ENCODE measurements at regions not wholly inside any gene's neighbourhood (a gene's known extent, or its start where the extent isn't known, plus 50 kb on each side); places are given as distances from the start of the nearest gene placed in this dataset.

- no peak for TF ChIP-seq EZH2 (IDR thresholded peaks at IDR 0.05; ENCODE audit: insufficient read depth, low read length)
- no peak for TF ChIP-seq CTCF (IDR thresholded peaks at IDR 0.05; ENCODE audit: insufficient read depth, low read depth, low read length)
Observed at GRCh38 chr11:70886676-70887541, 365.5 kb downstream of the SHANK2 start.
